HG03095 (cell line): ENCODE measurements at regions not wholly inside any gene's neighbourhood (a gene's known extent, or its start where the extent isn't known, plus 50 kb on each side); places are given as distances from the start of the nearest gene placed in this dataset.

ENCODE experiments used
- ATAC-seq: cut with Tn5 transposase; IDR thresholded peaks from one replicate; pipeline ENCODE4 v1.9.1; 2021; ENCODE audit warnings: moderate library complexity; ENCODE audit not compliant: unreplicated experiment

DNA sequence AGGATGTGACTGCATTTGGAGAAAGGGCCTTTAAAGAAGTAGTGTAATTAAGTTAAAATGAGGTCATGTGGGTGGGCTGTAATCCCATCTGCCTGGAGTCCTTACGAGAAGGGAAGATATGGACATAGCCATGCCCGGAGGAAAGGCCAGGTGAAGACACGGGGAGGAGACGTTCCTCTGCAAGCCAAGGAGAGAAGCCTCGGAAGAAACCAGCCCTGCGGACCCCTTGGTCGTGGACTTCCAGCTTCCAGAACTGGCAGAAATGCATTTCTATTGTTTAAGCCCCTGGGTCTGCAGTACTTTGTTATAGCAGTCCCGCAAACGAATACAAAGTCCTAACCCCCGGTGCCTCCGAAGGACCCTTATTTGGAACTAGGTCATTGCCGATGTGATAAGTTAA lies 87.6 kb upstream of the TAF1B start:
- no peak for ATAC-seq

DNA sequence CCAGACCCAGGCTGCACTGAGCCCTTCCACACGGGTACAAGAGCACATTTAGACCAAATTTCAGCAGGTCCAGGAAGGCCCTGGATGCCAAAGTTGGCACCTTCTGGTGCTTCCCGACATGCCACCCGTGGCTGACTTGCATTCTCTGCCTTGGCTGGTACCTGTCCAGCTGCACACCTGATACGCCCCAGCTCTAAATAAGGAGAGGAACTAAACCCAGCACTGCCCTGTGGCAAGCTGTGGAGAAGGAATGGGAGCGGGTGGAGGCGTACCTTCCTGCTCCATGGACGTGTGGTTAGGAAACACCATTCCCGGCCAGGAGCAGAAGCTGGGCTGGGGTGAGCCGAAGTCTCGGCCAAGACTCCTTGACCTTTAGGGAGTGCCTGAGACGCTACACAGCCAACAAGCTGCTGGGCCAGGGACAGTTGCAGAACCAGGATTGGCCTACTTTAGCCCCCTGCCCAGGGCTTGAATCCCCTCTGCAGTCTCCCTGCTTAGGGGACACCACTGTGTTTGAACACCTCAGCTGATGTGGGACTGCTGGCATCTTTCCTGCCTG lies 86.5 kb upstream of the TAF1B start:
- no peak for ATAC-seq

DNA sequence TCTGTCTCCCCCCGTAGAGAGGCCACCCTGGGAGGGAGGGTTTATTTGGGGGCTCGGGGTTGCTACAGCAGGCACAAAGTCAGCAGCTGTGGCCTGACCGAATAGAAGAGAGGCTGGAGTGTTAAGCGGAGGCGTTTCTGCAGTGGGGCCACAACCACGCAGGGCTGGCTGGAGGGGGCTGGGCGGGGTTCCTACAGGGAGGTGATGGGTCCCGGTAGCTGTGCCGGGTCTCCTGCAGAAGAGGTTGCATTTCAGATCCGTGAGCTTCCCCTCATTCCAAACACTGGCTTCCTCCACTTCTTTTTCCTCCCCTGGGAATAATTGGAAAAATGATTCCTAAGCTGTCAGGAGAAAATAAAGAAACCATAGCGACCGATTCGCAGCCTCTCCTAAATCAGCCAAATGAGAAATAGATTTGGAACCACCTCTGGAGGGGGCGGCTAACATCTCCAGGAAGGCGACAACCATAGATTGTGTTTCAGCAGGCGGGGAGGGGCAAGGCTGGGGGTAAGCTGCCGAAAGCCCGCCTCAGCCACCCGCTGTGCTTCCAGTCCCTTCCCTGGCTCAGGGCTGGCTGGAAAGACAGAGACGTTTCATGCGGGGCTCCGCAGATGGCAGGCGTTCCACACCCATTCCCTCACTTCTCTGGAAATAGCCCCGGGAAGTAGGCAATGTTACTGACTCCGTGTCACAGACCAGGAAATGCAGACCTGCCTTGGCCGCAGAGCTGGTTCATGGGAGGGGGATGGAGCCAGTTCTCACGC lies 85.6 kb upstream of the TAF1B start:
- ATAC-seq: no peak

DNA sequence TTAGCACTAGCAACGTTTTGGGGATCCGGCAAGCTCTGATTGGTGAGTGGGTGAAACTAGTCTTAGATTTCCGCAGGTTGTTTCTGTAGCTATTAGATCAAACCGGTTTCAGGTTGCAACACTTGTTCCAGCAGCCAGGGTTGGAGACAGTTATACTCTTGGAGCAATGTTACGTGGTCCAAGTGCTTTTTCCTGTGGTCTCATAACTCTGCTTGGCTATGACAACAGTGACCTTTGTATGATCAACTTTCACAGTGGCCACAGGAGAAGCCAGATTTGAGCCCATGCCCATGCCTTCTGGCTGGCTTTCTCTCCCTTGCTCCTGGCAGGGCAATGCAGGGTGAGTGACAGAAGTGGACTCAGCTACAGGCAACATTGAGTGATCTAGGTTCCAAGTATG lies 84.5 kb upstream of the TAF1B start:
- ATAC-seq: no peak

DNA sequence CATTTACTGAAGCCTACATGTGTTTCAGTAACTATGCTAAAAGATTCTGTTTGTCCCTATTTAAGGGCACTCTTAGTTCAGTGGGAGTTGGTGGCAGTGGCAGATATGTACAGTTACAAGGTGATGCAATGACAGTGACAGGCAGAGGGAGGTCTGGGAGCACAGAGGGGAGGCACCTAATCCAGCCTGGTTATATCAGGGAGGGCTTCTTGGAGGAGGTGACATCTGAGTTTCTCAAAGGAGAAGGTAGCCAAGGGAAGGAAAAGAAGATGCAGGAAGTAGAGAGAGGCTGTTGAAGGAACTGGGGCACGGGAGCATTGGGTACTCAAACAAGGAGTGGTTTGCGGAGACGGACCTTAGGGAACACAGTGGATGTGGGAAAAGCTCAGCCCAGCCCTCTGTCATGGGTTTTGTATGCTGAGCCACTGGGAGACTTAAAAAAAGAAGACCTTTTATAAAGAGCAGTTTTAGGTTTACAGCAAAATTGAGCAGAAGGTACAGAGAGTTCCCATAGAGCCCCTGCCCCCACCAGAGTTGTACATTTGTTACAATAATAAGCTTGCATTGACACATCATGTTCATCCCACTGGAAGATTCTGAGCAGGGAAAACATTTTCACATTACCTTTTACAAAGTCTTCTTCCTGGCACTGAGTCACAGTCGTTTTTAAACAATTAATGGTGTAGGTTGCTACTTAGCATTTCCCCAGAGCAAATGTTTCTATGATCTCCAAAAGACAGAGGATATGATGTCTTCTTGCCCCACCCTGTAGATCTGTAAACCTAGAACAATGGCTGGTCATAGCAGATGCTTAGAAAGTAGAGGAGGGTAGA lies 83.0 kb upstream of the TAF1B start:
- no peak for ATAC-seq

DNA sequence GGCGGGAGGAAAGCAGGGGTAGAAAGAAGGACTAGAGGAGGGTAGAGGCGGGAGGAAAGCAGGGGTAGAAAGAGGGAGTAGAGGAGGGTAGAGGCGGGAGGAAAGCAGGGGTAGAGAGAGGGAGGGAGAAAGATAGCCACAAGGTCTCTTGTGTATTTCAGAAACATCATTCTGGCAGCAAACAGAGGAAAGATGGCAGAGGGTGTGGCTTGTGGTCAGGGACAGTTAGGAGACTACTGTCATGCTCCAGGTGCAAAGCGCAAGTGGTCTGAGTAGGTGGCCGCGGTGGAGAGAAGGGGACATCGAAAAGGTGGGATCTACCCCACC lies 82.4 kb upstream of the TAF1B start:
- ATAC-seq: no peak

DNA sequence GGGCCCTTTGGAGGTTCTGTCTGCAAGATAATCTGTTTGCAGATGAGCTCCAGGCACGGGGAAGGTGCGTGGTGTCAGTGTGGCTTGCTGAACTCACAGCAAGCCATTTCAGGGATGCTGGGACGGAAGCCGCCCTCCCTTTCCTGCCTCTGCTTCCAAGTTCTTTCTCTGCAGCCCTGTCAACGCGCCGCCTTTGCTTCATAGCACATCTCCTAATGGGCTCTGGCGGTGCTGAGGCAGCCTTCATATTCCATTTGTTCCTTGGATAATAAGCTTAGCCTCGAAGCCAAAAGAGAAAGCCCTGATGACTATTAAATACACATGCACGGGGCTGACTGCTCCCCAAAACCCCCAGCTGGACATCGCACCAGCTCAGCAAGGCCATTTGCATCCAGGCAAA lies 81.7 kb upstream of the TAF1B start:
- ATAC-seq: no peak

DNA sequence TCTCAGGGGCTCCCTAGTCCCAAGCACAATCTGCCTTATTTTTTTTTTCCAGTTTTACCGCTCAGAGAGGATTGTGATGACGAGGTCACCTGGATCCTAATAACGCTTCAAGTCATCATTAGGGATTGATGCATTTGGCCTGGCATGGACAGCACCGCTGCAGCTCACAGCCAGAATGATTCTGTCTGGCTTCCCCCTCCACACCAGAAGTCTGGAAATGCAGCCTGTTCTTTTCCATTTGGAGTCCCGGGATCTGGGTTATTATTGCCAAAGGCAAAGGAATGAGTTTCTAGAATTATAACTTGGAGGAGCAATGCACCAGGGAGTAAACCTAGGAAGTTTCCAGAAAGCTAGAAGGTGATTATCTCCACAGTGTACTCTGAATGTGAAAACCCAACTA lies 81.1 kb upstream of the TAF1B start:
- ATAC-seq: no peak

DNA sequence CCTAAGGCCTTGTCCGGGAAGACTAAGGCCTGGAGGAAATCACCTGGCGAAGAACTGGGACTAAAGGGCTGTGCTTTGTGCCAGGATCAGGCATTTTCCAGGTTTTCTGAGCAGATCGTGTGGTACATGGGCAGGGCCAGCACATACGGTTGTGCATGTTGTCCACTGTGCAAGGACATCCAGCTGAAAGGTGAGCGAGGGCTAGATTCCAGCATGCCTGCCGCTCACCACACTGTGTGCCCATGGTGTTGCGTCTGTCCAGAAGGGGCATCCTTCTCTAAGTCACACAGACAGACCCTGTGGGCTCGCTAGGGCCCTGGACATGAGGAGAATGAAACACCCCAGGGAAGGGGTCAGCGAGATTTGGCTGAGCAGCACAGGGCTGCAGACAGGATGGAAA lies 80.3 kb upstream of the TAF1B start:
- no peak for ATAC-seq

DNA sequence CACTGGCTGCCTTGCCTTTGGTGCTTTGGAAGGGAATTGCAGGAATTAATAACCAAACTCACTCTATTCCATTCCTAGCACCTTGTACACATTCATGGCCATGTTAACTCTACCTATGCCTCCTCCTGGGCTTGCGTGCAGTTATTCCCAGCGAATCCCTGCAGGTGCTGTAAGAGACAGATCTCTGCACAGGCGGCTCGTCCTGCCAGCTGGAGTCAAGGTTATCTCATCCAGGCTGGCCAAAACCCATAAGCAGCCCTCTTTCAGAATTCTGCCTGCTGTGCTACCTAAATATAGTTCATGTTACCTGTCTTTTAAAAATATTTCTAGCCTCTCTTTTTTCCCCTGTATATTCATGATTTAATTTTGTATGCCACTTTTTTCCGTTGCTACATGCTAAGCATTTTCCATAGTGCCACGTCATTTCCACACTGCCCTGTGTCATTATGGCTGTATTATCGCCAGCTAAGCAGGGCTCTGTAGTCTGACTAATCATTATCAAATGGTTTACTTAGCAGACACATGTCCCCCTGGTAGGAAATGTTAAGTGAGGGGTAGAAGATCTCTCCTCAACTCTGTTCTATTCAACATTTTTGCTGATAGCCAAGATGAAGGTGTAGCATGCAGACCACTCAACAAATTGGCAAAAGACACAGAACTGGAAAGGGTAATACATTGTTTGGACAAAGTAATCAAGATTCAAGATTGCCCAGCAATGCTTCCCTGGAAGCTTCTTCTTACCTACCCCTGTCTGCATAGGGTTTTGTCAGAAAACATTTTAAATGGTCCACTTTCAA lies 79.7 kb upstream of the TAF1B start:
- ATAC-seq: no peak

DNA sequence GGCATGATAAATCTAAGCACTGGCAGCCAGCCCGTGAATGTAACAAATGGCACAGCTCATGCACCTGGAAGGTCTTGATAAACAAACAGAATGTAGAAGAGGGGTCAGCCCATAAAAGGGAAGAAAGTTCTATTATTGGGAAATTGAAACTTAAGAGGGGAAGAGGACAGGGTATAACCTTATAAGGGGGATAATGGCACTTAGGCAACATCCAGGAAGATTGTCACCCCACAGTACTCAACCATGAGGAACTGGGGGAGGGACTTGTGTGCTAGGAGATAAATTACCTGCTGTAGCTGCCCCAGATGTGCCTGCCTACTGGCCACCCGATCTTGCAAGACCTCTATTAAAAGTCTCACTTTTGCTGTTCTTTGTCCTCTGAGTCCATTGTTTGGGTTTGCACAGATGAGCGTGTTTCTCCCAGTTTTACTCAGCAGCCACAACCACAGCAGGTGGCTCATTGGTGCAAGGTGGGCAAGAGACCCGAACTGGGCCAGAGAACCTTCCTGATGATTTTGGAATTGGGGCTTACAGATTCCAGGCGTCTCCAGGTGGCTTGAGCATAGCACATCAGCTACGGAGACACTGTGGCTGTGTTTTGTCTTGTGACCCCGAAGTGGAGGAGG lies 79.0 kb upstream of the TAF1B start:
- ATAC-seq: no peak

DNA sequence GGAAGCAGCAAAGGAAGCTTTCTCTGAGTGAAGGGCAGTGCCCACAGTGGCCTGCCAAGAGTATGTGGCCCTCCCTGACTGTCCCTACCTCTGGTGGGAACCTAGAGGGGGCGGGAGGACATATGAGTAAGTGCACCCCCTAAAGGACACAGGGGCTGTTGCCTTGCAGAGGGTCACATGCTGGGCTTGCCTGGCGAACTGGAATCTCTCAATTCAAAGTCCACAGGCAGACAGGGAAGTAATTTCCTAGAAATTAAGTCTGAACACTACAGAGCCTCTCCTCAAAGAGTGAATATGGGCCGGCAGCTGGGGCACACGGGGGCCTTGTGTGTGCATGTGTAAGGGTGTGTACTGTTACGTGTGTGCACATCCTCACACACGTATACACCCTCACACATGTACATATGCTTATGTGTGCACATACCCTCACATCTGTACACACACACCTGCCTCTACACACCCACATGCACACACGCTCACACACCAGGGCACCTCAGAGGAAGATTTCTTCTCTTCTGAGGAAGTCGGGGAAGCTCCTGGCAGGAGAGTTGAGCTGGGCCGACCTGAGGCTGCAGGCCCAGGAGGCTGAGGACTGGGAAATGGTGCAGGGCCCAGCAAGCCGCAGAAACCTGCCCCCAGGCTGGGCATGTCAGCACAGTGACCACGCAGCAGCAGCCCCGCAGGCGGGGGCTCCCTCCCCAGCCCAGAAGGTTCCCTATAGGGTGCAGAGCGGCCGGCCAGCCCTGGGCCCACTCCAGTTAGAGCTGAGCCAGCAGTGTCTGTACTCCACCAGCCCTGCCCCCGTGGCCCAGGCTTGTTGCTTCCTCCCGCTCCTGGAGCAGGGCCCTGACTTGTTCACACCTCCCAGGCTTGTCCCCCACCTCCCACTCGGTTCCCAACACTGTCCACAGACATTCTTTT lies 77.4 kb upstream of the TAF1B start:
- ATAC-seq: no peak

DNA sequence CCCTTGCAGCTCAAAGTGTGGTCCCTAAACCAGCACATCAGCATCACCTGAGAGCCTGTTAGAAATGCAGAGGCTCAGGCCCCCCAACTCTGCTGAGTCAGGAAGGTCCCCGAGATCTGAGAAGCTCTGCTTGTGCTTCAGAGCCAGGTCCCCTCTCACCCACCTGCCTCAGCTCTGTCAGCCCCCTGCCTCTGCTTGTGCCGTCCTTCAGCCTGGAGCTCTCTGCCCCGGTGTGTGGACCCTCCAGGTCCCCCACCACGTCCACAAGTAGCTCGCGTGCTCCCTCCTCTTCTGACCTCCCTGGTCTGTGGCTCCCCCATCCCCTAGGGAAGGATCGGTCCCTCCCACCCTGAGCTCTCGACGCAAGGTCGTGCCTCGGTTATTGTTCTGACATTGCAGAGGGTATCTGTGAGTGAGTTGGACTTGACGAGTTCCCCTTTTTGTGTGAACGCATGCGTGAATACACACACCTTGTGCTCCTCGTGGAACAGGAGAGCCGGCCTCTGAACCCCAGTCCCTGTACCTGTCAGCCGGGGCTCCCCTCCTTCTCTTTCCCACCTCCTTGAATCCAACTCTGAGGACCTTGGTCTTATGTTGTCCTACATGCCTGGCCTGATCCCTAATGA lies 75.5 kb upstream of the TAF1B start:
- no peak for ATAC-seq

DNA sequence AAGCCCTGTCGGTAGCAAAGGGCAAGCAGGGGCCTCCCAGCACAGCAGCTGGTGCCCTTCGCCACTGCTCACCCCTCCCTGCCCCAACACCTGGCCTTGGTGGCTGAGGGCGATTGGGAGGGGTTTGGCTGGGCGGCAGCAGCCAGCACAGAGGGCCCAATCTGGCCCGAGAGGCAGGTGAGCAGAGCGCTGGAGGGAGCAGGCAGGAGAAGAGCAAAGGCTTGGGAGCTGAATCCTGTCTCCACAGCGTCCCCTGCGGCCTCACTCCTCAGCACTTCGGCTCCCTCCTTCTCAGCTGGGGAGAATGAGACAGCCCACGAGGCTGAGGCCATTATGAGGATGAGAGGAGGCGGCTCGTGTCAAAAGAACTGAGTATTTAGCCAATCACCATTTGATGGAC lies 74.9 kb upstream of the TAF1B start:
- no peak for ATAC-seq

DNA sequence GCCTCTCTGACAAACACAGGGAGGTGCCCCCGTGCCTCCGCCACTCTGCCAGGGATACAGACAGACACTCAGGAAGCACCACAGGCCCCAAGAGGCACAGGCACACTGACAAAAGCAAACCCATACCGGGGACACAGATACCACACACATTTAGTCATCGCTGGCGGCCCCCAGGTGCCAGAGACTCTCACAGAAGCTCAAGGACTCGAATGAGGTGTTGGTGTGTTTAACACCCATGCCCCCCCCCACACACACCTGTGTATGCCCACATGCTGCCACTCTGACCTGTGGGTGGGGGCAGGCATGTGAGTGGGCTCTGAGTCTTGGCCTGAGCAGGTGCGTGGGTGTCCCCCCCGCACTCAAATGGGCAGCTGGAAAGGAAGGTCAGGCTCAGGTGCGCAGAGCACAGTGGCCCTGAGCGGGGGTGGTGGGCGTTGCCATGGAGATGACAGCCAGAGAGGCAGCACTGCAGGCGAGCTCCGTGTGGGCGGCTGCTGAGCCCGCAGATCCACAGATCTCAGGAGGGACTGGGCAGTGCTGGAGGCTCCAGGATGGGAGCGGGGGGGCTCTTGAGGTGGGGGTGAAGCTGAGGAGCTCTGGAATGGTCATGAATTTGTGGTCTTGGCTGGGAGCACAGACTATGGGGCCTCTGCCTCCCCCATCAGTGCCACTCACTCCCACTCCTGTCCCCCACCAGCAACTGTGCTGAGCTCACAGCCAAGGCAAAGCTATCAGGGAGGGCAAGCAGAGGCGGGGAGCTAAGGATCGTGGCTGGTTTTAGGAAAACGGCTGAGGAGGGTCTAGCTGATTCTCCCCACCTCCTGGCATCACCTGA lies 73.9 kb upstream of the TAF1B start:
- no peak for ATAC-seq

DNA sequence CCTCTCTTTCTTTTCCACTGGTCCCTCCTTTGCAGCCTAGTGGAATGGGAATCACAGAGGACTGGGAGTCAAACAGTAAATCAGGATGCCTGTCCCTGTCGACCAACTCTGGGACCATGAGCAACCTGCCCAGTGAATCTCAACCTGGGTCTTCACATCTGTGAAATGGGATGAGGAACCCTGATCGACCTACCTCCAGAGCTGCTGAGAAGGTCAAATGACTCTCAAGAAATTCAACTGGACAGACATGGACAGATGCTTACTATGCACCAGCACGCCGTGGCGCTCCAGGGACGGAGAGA lies 73.3 kb upstream of the TAF1B start:
- no peak for ATAC-seq

DNA sequence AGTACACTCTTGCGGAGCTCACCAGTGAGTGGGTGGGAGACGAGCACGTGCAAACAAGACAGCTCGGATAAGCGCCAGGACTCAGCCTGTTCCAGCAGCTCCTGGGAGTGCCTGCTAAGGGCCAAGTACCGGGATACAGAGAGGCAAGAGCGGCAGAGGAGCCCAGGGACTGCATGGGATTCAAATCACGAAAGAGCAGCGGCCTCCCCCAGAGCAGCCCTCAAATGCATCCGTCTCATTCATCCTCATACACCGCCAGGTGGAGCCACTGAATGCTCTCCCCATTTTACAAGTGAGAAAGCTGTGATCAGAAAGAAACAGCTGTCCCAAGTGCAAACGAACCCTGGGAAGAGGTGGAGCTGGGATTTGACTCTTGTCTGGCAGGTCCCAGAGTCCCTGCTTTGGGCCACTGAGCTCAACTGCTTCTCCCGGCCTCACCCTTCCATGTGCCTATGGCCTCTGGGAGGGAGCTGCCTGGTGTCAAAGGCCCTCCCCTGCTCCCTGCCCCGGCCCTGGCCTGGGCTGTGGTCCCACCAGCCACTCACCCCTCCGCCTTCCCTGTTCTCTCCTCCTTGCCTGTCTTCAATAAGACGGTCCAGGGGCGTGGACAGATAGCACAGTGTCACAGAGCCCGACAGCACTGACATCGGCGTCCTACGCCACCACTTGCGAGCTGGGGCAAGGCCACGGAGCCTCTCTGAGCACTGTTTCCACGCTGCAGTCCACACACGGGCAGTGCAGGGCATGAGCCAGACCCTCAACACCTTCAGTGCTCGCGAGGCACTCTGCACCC lies 72.8 kb upstream of the TAF1B start:
- no peak for ATAC-seq

DNA sequence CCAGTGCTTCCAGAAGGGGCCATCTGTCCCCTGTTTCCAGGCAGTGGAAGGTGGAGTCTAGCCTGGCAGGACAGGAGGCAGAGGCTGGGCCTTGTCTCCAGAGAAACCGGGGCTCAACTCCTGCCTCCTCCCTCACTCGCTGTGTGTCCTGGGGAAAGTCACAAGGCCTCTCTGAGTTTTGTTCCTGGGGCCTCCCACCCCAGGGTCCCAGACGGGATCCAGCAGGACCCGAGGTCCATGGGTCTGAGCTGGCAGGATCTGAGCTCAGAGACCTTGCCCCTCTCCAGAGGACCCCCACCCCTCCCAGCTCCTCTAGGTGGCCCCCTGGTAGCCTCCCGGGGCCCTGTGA lies 72.2 kb upstream of the TAF1B start:
- ATAC-seq: no peak
